ENCODE measurements at regions not wholly inside any gene's neighbourhood (a gene's known extent, or its start where the extent isn't known, plus 50 kb on each side); places are given as distances from the start of the nearest gene placed in this dataset.

GRCh38 chr11:109133159-109133558 is 288.8 kb upstream of the C11orf87 start:
- no peak overlapping the region for H3K4me2 ChIP-seq (ENCODE audit: low read length)
- no peaks in the 10 kb centered on the region for H3K4me1 ChIP-seq
- H3K4me3 ChIP-seq (ENCODE audit: low read depth, low read length), result no peak overlapping the region
- no peaks in the 10 kb centered on the region for H3K36me3 ChIP-seq (ENCODE audit: control insufficient read depth, insufficient read depth, low read length)
- no peak overlapping the region for H3K9ac ChIP-seq
- no peak for TF ChIP-seq CTCF (IDR thresholded peaks at IDR 0.05)
- H3K27ac ChIP-seq, result no peak overlapping the region
- no peak overlapping the region for H2AFZ ChIP-seq
- no peaks in the 10 kb centered on the region for H3K79me2 ChIP-seq
- no peaks in the 10 kb centered on the region for H3K27me3 ChIP-seq (ENCODE audit: control insufficient read depth, insufficient read depth, low read length)
- H3K9me3 ChIP-seq (ENCODE audit: control insufficient read depth, low read length), result no peaks in the 10 kb centered on the region

- no peak overlapping the region for H3K27ac ChIP-seq
Measured at GRCh38 chr11:109135627-109136026, 286.4 kb upstream of the C11orf87 start.

GRCh38 chr11:109138196-109138595 is 283.8 kb upstream of the C11orf87 start:
- no peak overlapping the region for H3K4me3 ChIP-seq (ENCODE audit: low read depth, low read length)
- H3K9me3 ChIP-seq (ENCODE audit: control insufficient read depth, low read length), result no peaks in the 10 kb centered on the region
- H3K9ac ChIP-seq, result no peak overlapping the region
- no peaks in the 10 kb centered on the region for H3K36me3 ChIP-seq (ENCODE audit: control insufficient read depth, insufficient read depth, low read length)
- H3K27me3 ChIP-seq (ENCODE audit: control insufficient read depth, insufficient read depth, low read length), result no peaks in the 10 kb centered on the region
- H3K79me2 ChIP-seq, result no peaks in the 10 kb centered on the region
- H3K4me1 ChIP-seq, result no peaks in the 10 kb centered on the region
- no peak overlapping the region for H3K27ac ChIP-seq
- H2AFZ ChIP-seq, result no peak overlapping the region
- TF ChIP-seq CTCF (IDR thresholded peaks at IDR 0.05), result no peak
- H3K4me2 ChIP-seq (ENCODE audit: low read length), result no peak overlapping the region

More at GRCh38 chr11:109135627-109136026, 286.4 kb upstream of the C11orf87 start:
- Histone ChIP-seq H3K79me2 (no peaks in the 10 kb centered on the region), H3K27me3 (ENCODE audit: control insufficient read depth, insufficient read depth, low read length) (no peaks in the 10 kb centered on the region), H3K4me1 (no peaks in the 10 kb centered on the region), H3K9ac (no peak overlapping the region), H2AFZ (no peak overlapping the region), H3K4me3 (ENCODE audit: low read depth, low read length) (no peak overlapping the region), H3K4me2 (ENCODE audit: low read length) (no peak overlapping the region), H3K36me3 (ENCODE audit: control insufficient read depth, insufficient read depth, low read length) (no peaks in the 10 kb centered on the region), H3K9me3 (ENCODE audit: control insufficient read depth, low read length) (no peaks in the 10 kb centered on the region)
- TF ChIP-seq CTCF (IDR thresholded peaks at IDR 0.05), result no peak

- Histone ChIP-seq H3K4me1 (no peaks in the 10 kb centered on the region), H3K9me3 (ENCODE audit: control insufficient read depth, low read length) (no peaks in the 10 kb centered on the region), H3K9ac (no peak overlapping the region), H3K79me2 (no peaks in the 10 kb centered on the region), H3K27me3 (ENCODE audit: control insufficient read depth, insufficient read depth, low read length) (no peaks in the 10 kb centered on the region), H3K4me3 (ENCODE audit: low read depth, low read length) (no peak overlapping the region), H2AFZ (no peak overlapping the region), H3K4me2 (ENCODE audit: low read length) (no peak overlapping the region), H3K27ac (no peak overlapping the region), H3K36me3 (ENCODE audit: control insufficient read depth, insufficient read depth, low read length) (no peaks in the 10 kb centered on the region)
- TF ChIP-seq CTCF (IDR thresholded peaks at IDR 0.05), result no peak
Measured at GRCh38 chr11:109140426-109140825, 281.6 kb upstream of the C11orf87 start.

GRCh38 chr11:109140857-109141515 is 281.0 kb upstream of the C11orf87 start:
- TF ChIP-seq CTCF (IDR thresholded peaks at IDR 0.05), result no peak
- H3K27me3 ChIP-seq (ENCODE audit: control insufficient read depth, insufficient read depth, low read length), result no peaks in the 10 kb centered on the region
- no peak overlapping the region for H3K27ac ChIP-seq
- no peak overlapping the region for H3K4me2 ChIP-seq (ENCODE audit: low read length)
- no peaks in the 10 kb centered on the region for H3K36me3 ChIP-seq (ENCODE audit: control insufficient read depth, insufficient read depth, low read length)
- no peak overlapping the region for H3K4me3 ChIP-seq (ENCODE audit: low read depth, low read length)
- H3K9me3 ChIP-seq (ENCODE audit: control insufficient read depth, low read length), result no peaks in the 10 kb centered on the region
- H3K9ac ChIP-seq, result no peak overlapping the region
- H3K4me1 ChIP-seq, result no peaks in the 10 kb centered on the region
- no peak overlapping the region for H2AFZ ChIP-seq
- H3K79me2 ChIP-seq, result no peaks in the 10 kb centered on the region
